ENCODE measurements at regions not wholly inside any gene's neighbourhood (a gene's known extent, or its start where the extent isn't known, plus 50 kb on each side); places are given as distances from the start of the nearest gene placed in this dataset.

DNA sequence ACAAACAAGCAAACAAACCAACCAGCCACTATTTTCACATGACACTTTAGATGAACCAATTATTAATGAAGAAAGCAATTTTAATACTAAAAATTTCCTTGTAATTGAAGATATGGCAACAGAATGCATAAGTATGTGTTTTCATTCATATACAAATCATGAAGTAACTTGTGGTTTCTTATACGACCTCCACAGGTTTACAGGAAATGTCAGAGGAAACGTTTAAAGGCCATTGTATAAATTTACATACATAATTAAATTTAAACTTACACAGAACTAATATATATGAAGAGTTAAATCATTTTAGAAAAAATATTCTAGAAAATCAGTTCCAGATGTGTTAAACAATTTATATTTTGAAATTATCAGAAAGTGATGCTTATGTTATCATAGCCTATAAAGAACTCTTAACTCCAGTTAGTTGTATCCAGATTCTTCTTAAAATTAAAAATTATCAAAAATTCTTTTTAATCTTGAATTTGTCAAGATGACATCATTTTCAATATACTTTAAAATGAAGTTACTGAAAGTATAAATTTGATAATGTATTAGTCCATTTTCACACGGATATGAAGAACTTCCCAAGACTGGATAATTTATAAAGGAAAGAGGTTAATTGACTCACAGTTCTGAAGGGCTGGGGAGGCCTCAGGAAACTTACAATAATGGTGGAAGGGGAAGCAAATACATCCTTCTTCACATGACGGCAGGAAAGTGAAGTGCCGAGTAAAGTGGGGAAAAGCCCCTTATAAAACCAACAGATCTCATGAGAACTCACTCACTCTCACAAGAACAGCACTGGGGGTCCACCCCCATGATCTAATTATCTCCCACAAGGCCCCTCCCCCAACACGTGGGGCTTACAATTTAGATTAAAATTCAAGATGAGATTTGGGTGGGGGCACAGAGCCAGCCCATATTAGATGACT, 192.0 kb downstream of the PIK3R1 start:
- ChIA-PET POLR2A (interaction anchor here (0.6 kb wide), 1 partner anchor 200 kb away, joined by 9 read pairs; no protein-coding TSS in a partner anchor), CTCF (no interaction called here)
- no peaks in the 10 kb centered on the region for H3K27me3 ChIP-seq (ENCODE audit: control insufficient read depth, insufficient read depth, low read length)
- intact Hi-C loops (cut with micrococcal nuclease; ENCODE audit: unreplicated experiment) = no loop called here
- no peaks in the 10 kb centered on the region for H3K9me3 ChIP-seq (ENCODE audit: control insufficient read depth, insufficient read depth, low read depth, low read length)
- in situ Hi-C loops (cut with HindIII; ENCODE audit: low pct_unique_long_range_greater_than_20kb, low sequenced_read_pairs) = no loop called here
- 0 out of 2 replicates have a peak, but pooled peaks cover 3% of the 10 kb centered on the region for H3K4me1 ChIP-seq (ENCODE audit: control insufficient read depth, insufficient read depth, low read length)
- DNase-seq (ENCODE audit: low read depth, low spot score) = no peak
- no peaks in the 10 kb centered on the region for H3K36me3 ChIP-seq (ENCODE audit: control insufficient read depth, insufficient read depth, low read length)
- H3K4me3 ChIP-seq (ENCODE audit: low read depth in 2 of 2, low read length in 2 of 2) = no peak overlapping the region
- H3K27ac ChIP-seq (ENCODE audit: low read length) = no peak overlapping the region
- no peak for TF ChIP-seq POLR2AphosphoS5 (IDR thresholded peaks at IDR 0.05; ENCODE audit: low read depth, low read length)
- no peak for ATAC-seq
- no TSS peak for BruUV-seq (replicated peaks)

DNA sequence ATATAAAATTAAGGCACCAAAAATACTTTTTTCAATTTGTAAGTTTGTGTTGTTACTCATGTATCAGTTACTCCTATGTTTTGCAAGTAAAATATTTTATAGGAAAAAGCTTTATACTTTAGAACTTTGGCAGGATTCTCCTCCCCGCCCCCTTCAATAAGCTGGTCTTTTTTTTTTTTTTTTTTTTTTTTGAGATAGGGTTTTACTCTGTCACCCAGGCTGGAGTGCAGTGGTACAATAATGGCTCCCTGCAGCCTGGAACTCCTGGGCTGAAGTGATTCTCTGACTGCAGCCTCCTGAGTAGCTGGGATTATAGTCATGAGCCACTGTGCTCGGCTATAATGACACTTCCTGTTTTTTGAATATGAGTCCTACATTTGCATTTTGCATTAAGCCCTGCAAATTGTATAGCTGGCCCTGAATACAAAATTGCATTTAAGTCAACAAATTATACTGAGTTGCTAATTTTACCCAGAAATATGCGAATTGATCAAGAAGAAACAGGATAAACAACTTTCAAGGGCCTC, 192.9 kb downstream of the PIK3R1 start:
- ChIA-PET POLR2A (interaction anchor here (0.6 kb wide), 1 partner anchor 201 kb away, joined by 9 read pairs; no protein-coding TSS in a partner anchor), CTCF (no interaction called here)
- in situ Hi-C loops (cut with HindIII; ENCODE audit: low pct_unique_long_range_greater_than_20kb, low sequenced_read_pairs) = no loop called here
- intact Hi-C loops (cut with micrococcal nuclease; ENCODE audit: unreplicated experiment) = no loop called here
- Histone ChIP-seq H3K36me3 (ENCODE audit: control insufficient read depth, insufficient read depth, low read length) (no peaks in the 10 kb centered on the region), H3K27me3 (ENCODE audit: control insufficient read depth, insufficient read depth, low read length) (no peaks in the 10 kb centered on the region), H3K4me3 (ENCODE audit: low read depth in 2 of 2, low read length in 2 of 2) (no peak overlapping the region), H3K27ac (ENCODE audit: low read length) (no peak overlapping the region), H3K4me1 (ENCODE audit: control insufficient read depth, insufficient read depth, low read length) (0 out of 2 replicates have a peak, but pooled peaks cover 3% of the 10 kb centered on the region), H3K9me3 (ENCODE audit: control insufficient read depth, insufficient read depth, low read depth, low read length) (no peaks in the 10 kb centered on the region)
- TF ChIP-seq SIN3A (IDR thresholded peaks at IDR 0.05; ENCODE audit: borderline replicate concordance, insufficient read depth, low read depth, low read length) (no peak), TCF7L2 (IDR thresholded peaks at IDR 0.05; ENCODE audit: low read depth, low read length) (no peak)
- TF ChIP-seq, protein P1, sequence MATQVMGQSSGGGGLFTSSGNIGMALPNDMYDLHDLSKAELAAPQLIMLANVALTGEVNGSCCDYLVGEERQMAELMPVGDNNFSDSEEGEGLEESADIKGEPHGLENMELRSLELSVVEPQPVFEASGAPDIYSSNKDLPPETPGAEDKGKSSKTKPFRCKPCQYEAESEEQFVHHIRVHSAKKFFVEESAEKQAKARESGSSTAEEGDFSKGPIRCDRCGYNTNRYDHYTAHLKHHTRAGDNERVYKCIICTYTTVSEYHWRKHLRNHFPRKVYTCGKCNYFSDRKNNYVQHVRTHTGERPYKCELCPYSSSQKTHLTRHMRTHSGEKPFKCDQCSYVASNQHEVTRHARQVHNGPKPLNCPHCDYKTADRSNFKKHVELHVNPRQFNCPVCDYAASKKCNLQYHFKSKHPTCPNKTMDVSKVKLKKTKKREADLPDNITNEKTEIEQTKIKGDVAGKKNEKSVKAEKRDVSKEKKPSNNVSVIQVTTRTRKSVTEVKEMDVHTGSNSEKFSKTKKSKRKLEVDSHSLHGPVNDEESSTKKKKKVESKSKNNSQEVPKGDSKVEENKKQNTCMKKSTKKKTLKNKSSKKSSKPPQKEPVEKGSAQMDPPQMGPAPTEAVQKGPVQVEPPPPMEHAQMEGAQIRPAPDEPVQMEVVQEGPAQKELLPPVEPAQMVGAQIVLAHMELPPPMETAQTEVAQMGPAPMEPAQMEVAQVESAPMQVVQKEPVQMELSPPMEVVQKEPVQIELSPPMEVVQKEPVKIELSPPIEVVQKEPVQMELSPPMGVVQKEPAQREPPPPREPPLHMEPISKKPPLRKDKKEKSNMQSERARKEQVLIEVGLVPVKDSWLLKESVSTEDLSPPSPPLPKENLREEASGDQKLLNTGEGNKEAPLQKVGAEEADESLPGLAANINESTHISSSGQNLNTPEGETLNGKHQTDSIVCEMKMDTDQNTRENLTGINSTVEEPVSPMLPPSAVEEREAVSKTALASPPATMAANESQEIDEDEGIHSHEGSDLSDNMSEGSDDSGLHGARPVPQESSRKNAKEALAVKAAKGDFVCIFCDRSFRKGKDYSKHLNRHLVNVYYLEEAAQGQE (IDR thresholded peaks at IDR 0.05; ENCODE audit: insufficient read depth in 1 of 2, low read depth in 2 of 2, low read length in 1 of 2) = no peak
- TF ChIP-seq, protein P2, sequence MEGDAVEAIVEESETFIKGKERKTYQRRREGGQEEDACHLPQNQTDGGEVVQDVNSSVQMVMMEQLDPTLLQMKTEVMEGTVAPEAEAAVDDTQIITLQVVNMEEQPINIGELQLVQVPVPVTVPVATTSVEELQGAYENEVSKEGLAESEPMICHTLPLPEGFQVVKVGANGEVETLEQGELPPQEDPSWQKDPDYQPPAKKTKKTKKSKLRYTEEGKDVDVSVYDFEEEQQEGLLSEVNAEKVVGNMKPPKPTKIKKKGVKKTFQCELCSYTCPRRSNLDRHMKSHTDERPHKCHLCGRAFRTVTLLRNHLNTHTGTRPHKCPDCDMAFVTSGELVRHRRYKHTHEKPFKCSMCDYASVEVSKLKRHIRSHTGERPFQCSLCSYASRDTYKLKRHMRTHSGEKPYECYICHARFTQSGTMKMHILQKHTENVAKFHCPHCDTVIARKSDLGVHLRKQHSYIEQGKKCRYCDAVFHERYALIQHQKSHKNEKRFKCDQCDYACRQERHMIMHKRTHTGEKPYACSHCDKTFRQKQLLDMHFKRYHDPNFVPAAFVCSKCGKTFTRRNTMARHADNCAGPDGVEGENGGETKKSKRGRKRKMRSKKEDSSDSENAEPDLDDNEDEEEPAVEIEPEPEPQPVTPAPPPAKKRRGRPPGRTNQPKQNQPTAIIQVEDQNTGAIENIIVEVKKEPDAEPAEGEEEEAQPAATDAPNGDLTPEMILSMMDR (IDR thresholded peaks at IDR 0.05) = no peak
- no peak for ATAC-seq
- BruUV-seq (replicated peaks) = no TSS peak
- DNase-seq (ENCODE audit: low read depth, low spot score) = no peak

DNA sequence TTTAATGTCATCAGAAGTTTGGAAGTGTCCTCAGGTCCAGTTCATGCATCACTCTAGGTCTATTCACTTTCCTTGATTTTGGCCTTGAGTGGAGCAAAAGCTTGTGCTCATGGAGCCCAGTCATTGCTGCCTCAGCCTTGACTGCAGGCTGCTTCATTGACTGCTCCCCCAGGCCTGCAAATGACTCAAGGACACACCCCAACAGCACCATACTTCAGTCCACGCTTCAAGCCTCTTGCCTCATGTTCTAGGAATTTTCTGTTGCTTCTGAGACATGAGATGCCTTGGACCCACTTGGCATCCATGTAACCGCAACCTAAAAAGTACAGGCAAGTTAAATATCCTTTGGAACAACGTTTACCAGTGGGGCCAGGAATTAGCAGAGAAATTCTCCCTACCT, 193.7 kb downstream of the PIK3R1 start:
- TF ChIP-seq, protein P2 (IDR thresholded peaks at IDR 0.05) = no peak
- TF ChIP-seq SIN3A (IDR thresholded peaks at IDR 0.05; ENCODE audit: borderline replicate concordance, insufficient read depth, low read depth, low read length) (no peak), TCF7L2 (IDR thresholded peaks at IDR 0.05; ENCODE audit: low read depth, low read length) (no peak), POLR2AphosphoS5 (IDR thresholded peaks at IDR 0.05; ENCODE audit: low read depth, low read length) (no peak)
- TF ChIP-seq, protein P1 (IDR thresholded peaks at IDR 0.05; ENCODE audit: insufficient read depth in 1 of 2, low read depth in 2 of 2, low read length in 1 of 2) = no peak
- Histone ChIP-seq H3K4me1 (ENCODE audit: control insufficient read depth, insufficient read depth, low read length) (0 out of 2 replicates have a peak, but pooled peaks cover 3% of the 10 kb centered on the region), H3K9me3 (ENCODE audit: control insufficient read depth, insufficient read depth, low read depth, low read length) (no peaks in the 10 kb centered on the region), H3K4me3 (ENCODE audit: low read depth in 2 of 2, low read length in 2 of 2) (no peak overlapping the region), H3K27ac (ENCODE audit: low read length) (no peak overlapping the region), H3K36me3 (ENCODE audit: control insufficient read depth, insufficient read depth, low read length) (no peaks in the 10 kb centered on the region), H3K27me3 (ENCODE audit: control insufficient read depth, insufficient read depth, low read length) (no peaks in the 10 kb centered on the region)
- DNase-seq (ENCODE audit: low read depth, low spot score) (no peak), ATAC-seq (no peak)
- POLR2A ChIA-PET = no interaction called here
- intact Hi-C loops (cut with micrococcal nuclease; ENCODE audit: unreplicated experiment) = no loop called here
- BruUV-seq (replicated peaks) = no TSS peak
- CTCF ChIA-PET = no interaction called here
- in situ Hi-C loops (cut with HindIII; ENCODE audit: low pct_unique_long_range_greater_than_20kb, low sequenced_read_pairs) = no loop called here
